ENCODE measurements at regions not wholly inside any gene's neighbourhood (a gene's known extent, or its start where the extent isn't known, plus 50 kb on each side); places are given as distances from the start of the nearest gene placed in this dataset.

DNA sequence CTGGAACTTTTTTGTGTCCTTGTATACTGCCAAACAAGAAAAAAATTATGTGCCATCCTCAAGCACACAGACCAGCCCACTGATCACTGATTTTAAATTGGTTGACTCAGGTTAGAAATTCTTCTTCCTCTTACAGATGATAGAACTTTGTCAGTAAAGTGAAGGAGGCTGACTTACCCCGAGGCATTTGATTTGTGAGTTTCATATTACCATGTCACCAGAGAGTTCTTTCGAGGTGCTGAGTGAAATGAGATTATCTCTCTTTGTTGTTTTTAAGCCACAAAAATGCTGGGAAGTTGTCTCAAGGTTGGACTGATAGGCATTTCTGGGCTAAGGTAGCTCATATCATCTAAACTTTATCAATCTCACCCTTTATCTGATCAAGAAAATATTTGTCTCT is 78.8 kb upstream of the FAM180A start:
- Histone ChIP-seq H3K9me3 (ENCODE audit: control insufficient read depth, low read length) (no peaks in the 10 kb centered on the region), H3K4me1 (ENCODE audit: control insufficient read depth, insufficient read depth, low read length) (no peaks in the 10 kb centered on the region), H3K27ac (ENCODE audit: low read length) (no peak overlapping the region), H3K4me3 (ENCODE audit: low read length) (no peak overlapping the region), H3K27me3 (ENCODE audit: control insufficient read depth, insufficient read depth) (no peaks in the 10 kb centered on the region)
- ATAC-seq (no peak), DNase-seq (no peak)
- 38% methylated on average over 2 of the region's 2 CpGs for WGBS
- intact Hi-C loops (cut with DNase I): no loop called here

- H3K27ac ChIP-seq (ENCODE audit: low read length): no peak overlapping the region
- H3K9me3 ChIP-seq (ENCODE audit: control insufficient read depth, low read length): no peaks in the 10 kb centered on the region
- H3K4me3 ChIP-seq (ENCODE audit: low read length): no peak overlapping the region
- no peaks in the 10 kb centered on the region for H3K27me3 ChIP-seq (ENCODE audit: control insufficient read depth, insufficient read depth)
- intact Hi-C loops (cut with DNase I): no loop called here
- H3K4me1 ChIP-seq (ENCODE audit: control insufficient read depth, insufficient read depth, low read length): no peaks in the 10 kb centered on the region
- ATAC-seq (no peak), DNase-seq (no peak)
- WGBS: 72% methylated on average over 9 of the region's 9 CpGs
These were observed 76.8 kb upstream of the FAM180A start for GRCh38 chr7:135825406-135825805.

- no peaks in the 10 kb centered on the region for H3K4me1 ChIP-seq (ENCODE audit: control insufficient read depth, insufficient read depth, low read length)
- no peak for DNase-seq
- WGBS: 87% methylated on average over 6 of the region's 6 CpGs
- H3K9me3 ChIP-seq (ENCODE audit: control insufficient read depth, low read length): no peaks in the 10 kb centered on the region
- ATAC-seq: no peak
- intact Hi-C loops (cut with DNase I): no loop called here
- no peaks in the 10 kb centered on the region for H3K27me3 ChIP-seq (ENCODE audit: control insufficient read depth, insufficient read depth)
- H3K27ac ChIP-seq (ENCODE audit: low read length): no peak overlapping the region
- no peak overlapping the region for H3K4me3 ChIP-seq (ENCODE audit: low read length)
These were observed 73.8 kb upstream of the FAM180A start for GRCh38 chr7:135822376-135822775.

- Histone ChIP-seq H3K9me3 (ENCODE audit: control insufficient read depth, low read length) (no peaks in the 10 kb centered on the region), H3K4me1 (ENCODE audit: control insufficient read depth, insufficient read depth, low read length) (no peaks in the 10 kb centered on the region), H3K4me3 (ENCODE audit: low read length) (no peak overlapping the region), H3K27ac (ENCODE audit: low read length) (no peak overlapping the region), H3K27me3 (ENCODE audit: control insufficient read depth, insufficient read depth) (no peaks in the 10 kb centered on the region)
- ATAC-seq (no peak), DNase-seq (no peak)
- WGBS: 75% methylated on average over 11 of the region's 11 CpGs
- intact Hi-C loops (cut with DNase I): no loop called here
These were observed 69.0 kb upstream of the FAM180A start for GRCh38 chr7:135817583-135817982.

DNA sequence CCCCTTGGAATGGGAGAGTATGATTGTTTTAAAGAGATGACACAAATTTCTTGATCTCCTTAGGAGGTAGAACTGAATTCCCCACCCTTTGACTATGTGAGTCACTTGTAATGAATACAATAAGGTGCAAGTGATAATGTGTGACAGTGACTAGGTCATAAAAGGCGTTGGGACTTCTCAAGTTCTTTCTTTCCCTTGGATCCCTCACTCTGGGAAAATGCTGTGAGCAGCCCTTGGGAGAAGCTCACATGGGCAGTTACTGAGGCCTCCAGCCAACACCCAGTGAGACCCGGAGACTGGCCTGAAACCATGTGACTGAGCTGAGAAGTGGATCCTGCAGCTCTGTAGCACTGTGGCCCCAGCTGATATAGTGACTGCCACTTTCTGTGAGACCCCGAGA is 66.4 kb upstream of the FAM180A start:
- 61% methylated on average over 3 of the region's 3 CpGs for WGBS
- Histone ChIP-seq H3K27ac (ENCODE audit: low read length) (no peak overlapping the region), H3K4me1 (ENCODE audit: control insufficient read depth, insufficient read depth, low read length) (no peaks in the 10 kb centered on the region), H3K9me3 (ENCODE audit: control insufficient read depth, low read length) (no peaks in the 10 kb centered on the region), H3K4me3 (ENCODE audit: low read length) (no peak overlapping the region), H3K27me3 (ENCODE audit: control insufficient read depth, insufficient read depth) (no peaks in the 10 kb centered on the region)
- intact Hi-C loops (cut with DNase I): no loop called here
- DNase-seq: no peak
- ATAC-seq: no peak

- H3K27me3 ChIP-seq (ENCODE audit: control insufficient read depth, insufficient read depth): no peaks in the 10 kb centered on the region
- intact Hi-C loops (cut with DNase I): no loop called here
- no peak overlapping the region for H3K27ac ChIP-seq (ENCODE audit: low read length)
- no peak overlapping the region for H3K4me3 ChIP-seq (ENCODE audit: low read length)
- DNase-seq (no peak), ATAC-seq (no peak)
- H3K4me1 ChIP-seq (ENCODE audit: control insufficient read depth, insufficient read depth, low read length): peaks cover 2% of the 10 kb centered on the region
- H3K9me3 ChIP-seq (ENCODE audit: control insufficient read depth, low read length): no peaks in the 10 kb centered on the region
- WGBS: 51% methylated on average over 8 of the region's 8 CpGs
These were observed 63.5 kb upstream of the FAM180A start for GRCh38 chr7:135812148-135812547.

- no peaks in the 10 kb centered on the region for H3K27me3 ChIP-seq (ENCODE audit: control insufficient read depth, insufficient read depth)
- intact Hi-C loops (cut with DNase I): no loop called here
- no peak for DNase-seq
These were observed 62.9 kb upstream of the FAM180A start for GRCh38 chr7:135811506-135811905.

DNA sequence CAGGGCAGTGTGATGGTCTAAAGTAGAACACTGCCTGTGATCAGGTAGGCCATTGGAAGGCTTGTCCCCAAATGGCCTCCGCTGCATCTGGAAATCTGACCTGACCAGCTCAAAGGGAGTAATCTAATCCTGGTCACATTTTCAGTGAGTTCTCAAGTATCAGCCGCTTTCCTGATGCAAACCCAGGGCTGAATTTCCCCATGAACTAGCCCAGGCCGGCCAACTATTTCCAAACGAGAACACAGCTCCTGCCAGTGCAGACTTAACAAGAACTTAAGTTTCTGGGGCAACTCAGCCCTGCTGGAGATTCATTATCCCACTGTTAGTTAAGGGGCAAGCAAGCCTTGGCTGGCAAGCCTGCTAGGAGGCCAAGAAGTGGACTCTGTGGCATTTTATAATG is 59.6 kb upstream of the FAM180A start:
- Histone ChIP-seq H3K27me3 (ENCODE audit: control insufficient read depth, insufficient read depth) (no peaks in the 10 kb centered on the region), H3K4me1 (ENCODE audit: control insufficient read depth, insufficient read depth, low read length) (peaks cover 2% of the 10 kb centered on the region), H3K27ac (ENCODE audit: low read length) (no peak overlapping the region), H3K9me3 (ENCODE audit: control insufficient read depth, low read length) (no peaks in the 10 kb centered on the region), H3K4me3 (ENCODE audit: low read length) (no peak overlapping the region)
- DNase-seq: peak in 2 of 3 donors; percentile 40 to 52
- peak; percentile 29 to 54 for ATAC-seq
- intact Hi-C loops (cut with DNase I): no loop called here
- 72% methylated on average over 4 of the region's 4 CpGs for WGBS

More at GRCh38 chr7:135811506-135811905, 62.9 kb upstream of the FAM180A start:
- no peak for ATAC-seq
- Histone ChIP-seq H3K9me3 (ENCODE audit: control insufficient read depth, low read length) (no peaks in the 10 kb centered on the region), H3K4me3 (ENCODE audit: low read length) (no peak overlapping the region), H3K4me1 (ENCODE audit: control insufficient read depth, insufficient read depth, low read length) (peaks cover 2% of the 10 kb centered on the region), H3K27ac (ENCODE audit: low read length) (no peak overlapping the region)

DNA sequence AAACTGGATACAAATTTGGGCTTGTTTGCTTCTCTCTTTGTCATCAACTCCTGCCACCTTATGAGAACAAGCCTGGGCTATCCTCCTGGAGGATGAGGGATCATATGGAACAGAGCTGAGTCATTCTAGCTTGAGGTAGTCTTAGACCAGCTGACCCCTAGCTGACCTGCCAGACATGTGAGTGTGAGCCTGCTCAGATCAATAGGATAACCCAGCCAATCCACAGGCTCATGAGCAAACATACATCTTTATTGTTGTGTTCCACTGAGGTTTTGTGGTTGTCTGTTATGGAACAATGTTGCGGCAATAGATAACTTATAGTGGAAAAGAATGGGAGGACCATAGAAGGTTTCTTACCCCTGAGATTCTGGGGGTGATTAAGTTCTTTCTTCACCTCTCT is 54.5 kb upstream of the FAM180A start:
- WGBS: 98% methylated on average over 1 of the region's 1 CpG
- Histone ChIP-seq H3K4me3 (ENCODE audit: low read length) (no peak overlapping the region), H3K9me3 (ENCODE audit: control insufficient read depth, low read length) (no peaks in the 10 kb centered on the region), H3K4me1 (ENCODE audit: control insufficient read depth, insufficient read depth, low read length) (peaks cover 5% of the 10 kb centered on the region), H3K27ac (ENCODE audit: low read length) (no peak overlapping the region), H3K27me3 (ENCODE audit: control insufficient read depth, insufficient read depth) (no peaks in the 10 kb centered on the region)
- no peak for DNase-seq
- ATAC-seq: no peak
- intact Hi-C loops (cut with DNase I): loop anchor here in 1 of 4 donors (5.0 kb wide), 1 partner anchor 204 kb away; no protein-coding TSS in a partner anchor

GRCh38 chr7:135802697-135803096 is 54.1 kb upstream of the FAM180A start:
- intact Hi-C loops (cut with DNase I): loop anchor here in 1 of 4 donors (5.0 kb wide), 1 partner anchor 205 kb away; no protein-coding TSS in a partner anchor
- DNase-seq (no peak), ATAC-seq (no peak)
- no peak overlapping the region for H3K4me3 ChIP-seq (ENCODE audit: low read length)
- H3K27me3 ChIP-seq (ENCODE audit: control insufficient read depth, insufficient read depth): no peaks in the 10 kb centered on the region
- peaks cover 5% of the 10 kb centered on the region for H3K4me1 ChIP-seq (ENCODE audit: control insufficient read depth, insufficient read depth, low read length)
- WGBS: 77% methylated on average over 3 of the region's 3 CpGs
- no peak overlapping the region for H3K27ac ChIP-seq (ENCODE audit: low read length)
- H3K9me3 ChIP-seq (ENCODE audit: control insufficient read depth, low read length): no peaks in the 10 kb centered on the region

DNA sequence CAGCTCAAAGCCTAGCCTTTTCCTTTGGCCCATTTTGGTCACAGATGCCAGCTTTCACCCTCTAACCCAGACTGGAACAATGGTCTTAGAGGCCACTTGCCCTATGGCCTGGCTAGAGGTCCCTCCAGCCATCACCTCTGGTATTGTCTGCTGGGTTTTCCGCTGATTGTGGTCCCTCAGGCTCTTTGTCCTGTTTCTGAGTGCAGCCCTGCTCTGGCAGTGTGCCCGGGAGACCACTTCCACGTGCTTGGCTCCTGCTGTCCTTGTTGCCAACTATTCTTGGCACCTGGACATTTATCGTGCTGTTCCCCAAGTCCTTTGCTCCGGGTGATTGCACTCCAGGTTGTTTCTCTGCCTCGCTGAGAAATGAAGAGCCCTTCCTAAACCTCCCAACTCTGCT is 53.3 kb upstream of the FAM180A start:
- H3K4me1 ChIP-seq (ENCODE audit: control insufficient read depth, insufficient read depth, low read length): peaks cover 5% of the 10 kb centered on the region
- no peak overlapping the region for H3K27ac ChIP-seq (ENCODE audit: low read length)
- DNase-seq: peak in 2 of 3 donors; percentile 14 to 56
- no peaks in the 10 kb centered on the region for H3K9me3 ChIP-seq (ENCODE audit: control insufficient read depth, low read length)
- 49% methylated on average over 6 of the region's 6 CpGs for WGBS
- no peaks in the 10 kb centered on the region for H3K27me3 ChIP-seq (ENCODE audit: control insufficient read depth, insufficient read depth)
- ATAC-seq: peak in 1 of 2 donors; percentile 4
- H3K4me3 ChIP-seq (ENCODE audit: low read length): no peak overlapping the region
- intact Hi-C loops (cut with DNase I): loop anchor here in 3 of 4 donors (1.0 to 5.0 kb wide), 3 partner anchors 205 to 207 kb away; no protein-coding TSS in a partner anchor
